Tibial nerve (tissue), 3 donors: ENCODE measurements at regions not wholly inside any gene's neighbourhood (a gene's known extent, or its start where the extent isn't known, plus 50 kb on each side); places are given as distances from the start of the nearest gene placed in this dataset.

Experiments
- POLR2A ChIP-seq, 2 donors: fragments of 450-650 bp; IDR thresholded peaks; one replicate each; pipeline ENCODE4 v1.6.1; 2017; ENCODE audit warnings: antibody characterized with exemption in 2 of 2, mild to moderate bottlenecking in 2 of 2, moderate library complexity in 2 of 2
- TF ChIP-seq, protein P1 (sequence below), 5 experiments: fragments of 200-600 bp in 3 of 5; fragments of 450-650 bp in 2 of 5; sonication (generic) in 3 of 5; IDR thresholded peaks; one replicate each; pipeline ENCODE4 v1.5.1; 2016 to 2019; ENCODE audit warnings: antibody characterized with exemption in 5 of 5, mild to moderate bottlenecking in 3 of 5, moderate library complexity in 2 of 5

DNA sequence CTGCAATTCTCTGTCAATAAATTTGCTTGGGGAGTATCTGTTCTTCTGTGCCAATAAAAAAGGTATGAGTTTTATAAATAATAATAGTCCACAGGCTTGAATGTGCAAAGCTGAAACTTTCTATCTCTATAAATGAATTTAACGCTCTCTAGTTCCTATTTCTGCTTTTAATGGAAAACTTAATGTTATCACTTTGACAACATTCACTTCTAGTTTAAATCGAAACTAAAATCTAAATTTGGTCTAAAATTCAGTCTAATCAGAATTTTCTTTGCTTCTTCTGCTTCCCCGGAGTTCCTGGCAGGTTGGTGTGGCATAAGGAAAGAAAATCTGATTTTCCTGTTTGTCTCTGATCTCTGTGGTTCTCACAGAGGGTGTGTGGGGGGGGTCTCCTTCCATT is 450.1 kb upstream of the TBL1XR1 start:
- TF ChIP-seq, protein P1, sequence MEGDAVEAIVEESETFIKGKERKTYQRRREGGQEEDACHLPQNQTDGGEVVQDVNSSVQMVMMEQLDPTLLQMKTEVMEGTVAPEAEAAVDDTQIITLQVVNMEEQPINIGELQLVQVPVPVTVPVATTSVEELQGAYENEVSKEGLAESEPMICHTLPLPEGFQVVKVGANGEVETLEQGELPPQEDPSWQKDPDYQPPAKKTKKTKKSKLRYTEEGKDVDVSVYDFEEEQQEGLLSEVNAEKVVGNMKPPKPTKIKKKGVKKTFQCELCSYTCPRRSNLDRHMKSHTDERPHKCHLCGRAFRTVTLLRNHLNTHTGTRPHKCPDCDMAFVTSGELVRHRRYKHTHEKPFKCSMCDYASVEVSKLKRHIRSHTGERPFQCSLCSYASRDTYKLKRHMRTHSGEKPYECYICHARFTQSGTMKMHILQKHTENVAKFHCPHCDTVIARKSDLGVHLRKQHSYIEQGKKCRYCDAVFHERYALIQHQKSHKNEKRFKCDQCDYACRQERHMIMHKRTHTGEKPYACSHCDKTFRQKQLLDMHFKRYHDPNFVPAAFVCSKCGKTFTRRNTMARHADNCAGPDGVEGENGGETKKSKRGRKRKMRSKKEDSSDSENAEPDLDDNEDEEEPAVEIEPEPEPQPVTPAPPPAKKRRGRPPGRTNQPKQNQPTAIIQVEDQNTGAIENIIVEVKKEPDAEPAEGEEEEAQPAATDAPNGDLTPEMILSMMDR (IDR thresholded peaks at IDR 0.05) = no peak
- no peak for TF ChIP-seq POLR2A (IDR thresholded peaks at IDR 0.05)
